NT2/D1 (cell line): ENCODE measurements at regions not wholly inside any gene's neighbourhood (a gene's known extent, or its start where the extent isn't known, plus 50 kb on each side); places are given as distances from the start of the nearest gene placed in this dataset.

Experiments used
- YY1 ChIP-seq: IDR thresholded peaks from 2 replicates; pipeline ENCODE4 v1.6.1; 2011; ENCODE audit not compliant: insufficient read length, insufficient read depth
- ZNF274 ChIP-seq: IDR thresholded peaks from 2 replicates; pipeline ENCODE4 v1.6.1; 2011; ENCODE audit warnings: mild to moderate bottlenecking, low read depth, low read length

- TF ChIP-seq ZNF274 (no peak), YY1 (no peak)
Measured at GRCh38 chr5:165903835-165904234, 2387.6 kb upstream of the WWC1 start.
